K562 (cell line): ENCODE measurements at regions not wholly inside any gene's neighbourhood (a gene's known extent, or its start where the extent isn't known, plus 50 kb on each side); places are given as distances from the start of the nearest gene placed in this dataset.

Experiments
- ATAC-seq: fragments of 200-7000 bp; cut with Tn5 transposase; 3 replicates; pipeline ENCODE4 v1.9.1; 2020; ENCODE audit warnings: moderate library complexity
- BruUV-seq: library from RNA; stranded (reverse); fragments of 400-500 nt; replicated peaks from 2 replicates; lab custom pipeline; 2021; lab: Mats Ljungman, UMichigan
- CTCF ChIA-PET: fragments of 300-600 bp; formaldehyde crosslinking; extraction: SDS; loops from one replicate; lab custom pipeline; 2021; ENCODE audit warnings: low intra/inter-chr PET ratio; lab: Yijun Ruan, JAX
- POLR2A ChIA-PET: fragments of 300-600, 350-650 bp; sonication (Branson Sonifier 250); formaldehyde crosslinking; extraction: SDS; loops from one replicate; lab custom pipeline; 2021; ENCODE audit warnings: antibody characterized with exemption, inconsistent platforms; lab: Yijun Ruan, JAX
- DNase-seq, 4 experiments: peaks; one replicate each; pipeline versions ENCODE4 v3.0.0 to v3.0.0-alpha.2; 2011 to 2018; ENCODE audit warnings: low spot score in 3 of 4, mixed read lengths in 3 of 4; ENCODE audit errors: extremely low read depth in 1 of 4
- FAIRE-seq: peaks from 2 replicates; lab custom pipeline; 2011; peaks lifted over from hg19 to GRCh38; lab: Jason Lieb, UNC
- H2AFZ ChIP-seq: 2 replicates; pipeline ENCODE4 v1.6.0; 2011; ENCODE audit warnings: low read depth, low read length, control low read depth, inconsistent platforms
- H3K27ac ChIP-seq: fragments of 200-600 bp; 3 replicates; pipeline ENCODE4 v1.8.0; 2011; ENCODE audit warnings: low read depth, mild to moderate bottlenecking, control low read depth, inconsistent platforms, low read length, moderate library complexity, mixed read lengths; ENCODE audit errors: extremely low read depth
- H3K27me3 ChIP-seq, 2 experiments: fragments of 300-600 bp in 1 of 2; 2 replicates in 1 of 2; 3 replicates in 1 of 2; pipeline versions ENCODE4 v1.6.0 to v1.8.0; 2011; ENCODE audit warnings: inconsistent platforms in 2 of 2, low read length in 2 of 2, mild to moderate bottlenecking in 1 of 2, mixed read lengths in 1 of 2, moderate library complexity in 1 of 2; ENCODE audit not compliant: control insufficient read depth in 2 of 2, insufficient read depth in 2 of 2
- H3K36me3 ChIP-seq: fragments of 300-600 bp; 3 replicates; pipeline ENCODE4 v1.8.0; 2011; ENCODE audit warnings: mild to moderate bottlenecking, low read length, inconsistent platforms; ENCODE audit not compliant: control insufficient read depth, insufficient read depth
- H3K4me1 ChIP-seq, 2 experiments: fragments of 200-600 bp in 1 of 2; replicated peaks in 1 of 2; 2 replicates in 1 of 2; 3 replicates in 1 of 2; pipeline versions ENCODE4 v1.5.1 to v1.8.0; 2011; ENCODE audit warnings: inconsistent platforms in 2 of 2, low read length in 2 of 2, mild to moderate bottlenecking in 1 of 2, mixed read lengths in 1 of 2, moderate library complexity in 1 of 2; ENCODE audit not compliant: control insufficient read depth in 2 of 2, insufficient read depth in 2 of 2
- H3K4me2 ChIP-seq: 2 replicates; pipeline ENCODE4 v1.6.1; 2011; ENCODE audit warnings: low read length, control low read depth, inconsistent platforms, mixed read lengths; ENCODE audit not compliant: insufficient read depth
- H3K4me3 ChIP-seq: fragments of 200-600 bp; sonication (generic), shearing (Covaris generic); 2 replicates; pipeline ENCODE4 v1.5.1; 2016; ENCODE audit warnings: control low read depth, inconsistent platforms
- H3K79me2 ChIP-seq: fragments of 200-600 bp; 3 replicates; pipeline ENCODE4 v1.8.0; 2011; ENCODE audit warnings: low read length, inconsistent platforms; ENCODE audit not compliant: control insufficient read depth, insufficient read depth
- H3K9ac ChIP-seq, 2 experiments: 2 replicates each; pipeline versions ENCODE4 v1.6.0 to v1.6.1; 2011; ENCODE audit warnings: low read depth in 2 of 2, low read length in 2 of 2, control low read depth in 1 of 2, inconsistent platforms in 1 of 2, mild to moderate bottlenecking in 1 of 2, mixed read lengths in 1 of 2; ENCODE audit not compliant: insufficient read depth in 1 of 2
- H3K9me1 ChIP-seq: one replicate; pipeline ENCODE4 v1.6.0; 2011; ENCODE audit warnings: inconsistent platforms, mild to moderate bottlenecking, low read length, moderate library complexity; ENCODE audit not compliant: control insufficient read depth, insufficient read depth
- H3K9me3 ChIP-seq: replicated peaks from 2 replicates; pipeline ENCODE4 v1.5.1; 2011; ENCODE audit warnings: low read depth, low read length, inconsistent platforms; ENCODE audit not compliant: control insufficient read depth, insufficient read depth
- H4K20me1 ChIP-seq: replicated peaks from 2 replicates; pipeline ENCODE4 v1.6.1; 2011; ENCODE audit warnings: low read length, inconsistent platforms, mixed read lengths; ENCODE audit not compliant: control insufficient read depth, insufficient read depth
- CBFB ChIP-seq: sonication (generic); formaldehyde crosslinking; IDR thresholded peaks from 2 replicates; pipeline ENCODE4 v1.4.0; 2020; ENCODE audit warnings: mild to moderate bottlenecking, missing genetic modification reagents
- SMAD3 ChIP-seq: fragments of 450-650 bp; formaldehyde crosslinking; conservative IDR thresholded peaks from 2 replicates; pipeline ENCODE4 v1.4.0; 2020; ENCODE audit warnings: mild to moderate bottlenecking
- ZSCAN32 ChIP-seq: fragments of 450-650 bp; formaldehyde crosslinking; IDR thresholded peaks from 2 replicates; pipeline ENCODE4 v1.4.0; 2020; ENCODE audit warnings: mild to moderate bottlenecking, moderate library complexity
- WGBS: fragments of 100-300 bp; shearing (Covaris generic); methylation state at CpG from one replicate; pipeline ENCODE4 v1.1.6; 2016; ENCODE audit warnings: low coverage, mixed read lengths; ENCODE audit not compliant: insufficient coverage; ENCODE audit errors: missing lambda C conversion rate; 5-methylcytosine and 5-hydroxymethylcytosine counted together
- in situ Hi-C: fragments of 300-500 bp; cut with MboI; formaldehyde crosslinking; loops from 4 replicates; pipeline ENCODE4 v1.15.0; 2018; ENCODE audit warnings: inconsistent platforms, mixed read lengths
- intact Hi-C: fragments of 100-400 bp; cut with micrococcal nuclease; formaldehyde crosslinking; loops from 2 replicates; pipeline ENCODE4 v1.14.2; 2022
- TF ChIP-seq, protein P1 (sequence below): fragments of 450-650 bp; formaldehyde crosslinking; IDR thresholded peaks from 2 replicates; pipeline ENCODE4 v1.4.0; 2020; ENCODE audit warnings: mild to moderate bottlenecking, moderate library complexity
- TF ChIP-seq, protein P2 (sequence below): fragments of 450-650 bp; IDR thresholded peaks from 2 replicates; pipeline ENCODE4 v1.6.1; 2016; ENCODE audit warnings: missing biosample characterization, missing genetic modification characterization

DNA sequence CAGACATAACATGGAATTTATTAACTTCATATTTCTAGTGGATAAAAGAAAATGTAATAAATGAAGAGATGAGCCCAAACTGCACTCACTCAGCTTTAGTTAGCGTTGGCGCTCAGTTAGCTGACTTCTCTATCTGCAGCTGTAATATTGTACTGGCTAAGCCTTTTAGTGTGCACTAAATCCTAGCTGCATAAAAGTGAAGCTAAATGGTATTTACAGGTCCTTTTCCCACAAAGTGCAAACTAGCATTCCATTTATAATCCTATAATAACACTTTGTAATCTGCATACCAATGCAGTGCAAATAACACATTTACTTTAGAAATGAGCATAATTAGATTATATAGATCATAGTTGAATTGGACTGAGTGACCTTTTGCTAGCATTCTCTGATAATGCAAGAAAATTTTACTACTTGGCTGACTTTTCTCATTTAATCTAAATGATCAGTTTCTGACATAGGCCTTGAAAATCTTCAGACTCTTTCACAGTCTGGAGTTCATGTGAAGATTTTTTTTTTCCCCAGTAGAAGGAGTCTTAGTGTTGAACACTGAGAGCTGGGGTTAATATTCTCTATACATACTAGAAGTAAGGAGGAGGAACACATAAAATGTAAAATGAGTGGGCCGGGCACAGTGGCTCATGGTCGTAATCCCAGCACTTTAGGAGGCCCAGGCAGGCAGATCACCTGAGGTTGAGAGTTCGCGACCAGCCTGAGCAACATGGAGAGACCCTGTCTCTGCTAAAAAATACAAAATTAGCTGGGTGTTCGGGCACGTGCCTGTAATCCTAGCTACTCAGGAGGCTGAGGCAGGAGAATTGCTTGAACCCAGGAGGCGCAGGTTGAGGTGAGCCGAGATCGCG, 1426.4 kb downstream of the PCDH9 start:
- H3K4me2 ChIP-seq = no peak overlapping the region
- no peak overlapping the region for H3K9ac ChIP-seq
- CTCF ChIA-PET = no interaction called here
- no peaks in the 10 kb centered on the region for H4K20me1 ChIP-seq
- no peaks in the 10 kb centered on the region for H3K4me1 ChIP-seq
- H3K27me3 ChIP-seq = no peaks in the 10 kb centered on the region
- H3K79me2 ChIP-seq = no peaks in the 10 kb centered on the region
- in situ Hi-C loops (no loop called here), intact Hi-C loops (no loop called here)
- FAIRE-seq (no peak), DNase-seq (no peak), ATAC-seq (no peak)
- WGBS = 12% methylated on average over 8 of the region's 12 CpGs
- no peaks in the 10 kb centered on the region for H3K9me1 ChIP-seq
- POLR2A ChIA-PET = no interaction called here
- no peaks in the 10 kb centered on the region for H3K36me3 ChIP-seq
- no peak overlapping the region for H2AFZ ChIP-seq
- H3K9me3 ChIP-seq = no peaks in the 10 kb centered on the region
- no TSS peak for BruUV-seq
- no peak overlapping the region for H3K27ac ChIP-seq
- TF ChIP-seq, protein P1, sequence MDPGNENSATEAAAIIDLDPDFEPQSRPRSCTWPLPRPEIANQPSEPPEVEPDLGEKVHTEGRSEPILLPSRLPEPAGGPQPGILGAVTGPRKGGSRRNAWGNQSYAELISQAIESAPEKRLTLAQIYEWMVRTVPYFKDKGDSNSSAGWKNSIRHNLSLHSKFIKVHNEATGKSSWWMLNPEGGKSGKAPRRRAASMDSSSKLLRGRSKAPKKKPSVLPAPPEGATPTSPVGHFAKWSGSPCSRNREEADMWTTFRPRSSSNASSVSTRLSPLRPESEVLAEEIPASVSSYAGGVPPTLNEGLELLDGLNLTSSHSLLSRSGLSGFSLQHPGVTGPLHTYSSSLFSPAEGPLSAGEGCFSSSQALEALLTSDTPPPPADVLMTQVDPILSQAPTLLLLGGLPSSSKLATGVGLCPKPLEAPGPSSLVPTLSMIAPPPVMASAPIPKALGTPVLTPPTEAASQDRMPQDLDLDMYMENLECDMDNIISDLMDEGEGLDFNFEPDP (CRISPR knock-in tag) = no peak
- TF ChIP-seq, protein P2, sequence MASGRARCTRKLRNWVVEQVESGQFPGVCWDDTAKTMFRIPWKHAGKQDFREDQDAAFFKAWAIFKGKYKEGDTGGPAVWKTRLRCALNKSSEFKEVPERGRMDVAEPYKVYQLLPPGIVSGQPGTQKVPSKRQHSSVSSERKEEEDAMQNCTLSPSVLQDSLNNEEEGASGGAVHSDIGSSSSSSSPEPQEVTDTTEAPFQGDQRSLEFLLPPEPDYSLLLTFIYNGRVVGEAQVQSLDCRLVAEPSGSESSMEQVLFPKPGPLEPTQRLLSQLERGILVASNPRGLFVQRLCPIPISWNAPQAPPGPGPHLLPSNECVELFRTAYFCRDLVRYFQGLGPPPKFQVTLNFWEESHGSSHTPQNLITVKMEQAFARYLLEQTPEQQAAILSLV (tag) = no peak
- TF ChIP-seq CBFB (CRISPR knock-in tag) (no peak), ZSCAN32 (CRISPR knock-in tag) (no peak), SMAD3 (CRISPR knock-in tag) (no peak)
- H3K4me3 ChIP-seq = no peak overlapping the region
